OCI-LY3 (cell line): ENCODE measurements at regions not wholly inside any gene's neighbourhood (a gene's known extent, or its start where the extent isn't known, plus 50 kb on each side); places are given as distances from the start of the nearest gene placed in this dataset.

Source experiments
- EZH2phosphoT487 ChIP-seq: fragments of 200-600 bp; shearing (Covaris generic); IDR thresholded peaks from 2 replicates; pipeline ENCODE4 v1.6.1; 2018; ENCODE audit warnings: antibody characterized with exemption, mixed run types, low read depth
- TF ChIP-seq, protein P1 (sequence below): fragments of 200-600, 300-600 bp; sonication (generic); IDR thresholded peaks from 2 replicates; pipeline ENCODE4 v1.5.1; 2014; ENCODE audit warnings: antibody characterized with exemption, low read length, low read depth

DNA sequence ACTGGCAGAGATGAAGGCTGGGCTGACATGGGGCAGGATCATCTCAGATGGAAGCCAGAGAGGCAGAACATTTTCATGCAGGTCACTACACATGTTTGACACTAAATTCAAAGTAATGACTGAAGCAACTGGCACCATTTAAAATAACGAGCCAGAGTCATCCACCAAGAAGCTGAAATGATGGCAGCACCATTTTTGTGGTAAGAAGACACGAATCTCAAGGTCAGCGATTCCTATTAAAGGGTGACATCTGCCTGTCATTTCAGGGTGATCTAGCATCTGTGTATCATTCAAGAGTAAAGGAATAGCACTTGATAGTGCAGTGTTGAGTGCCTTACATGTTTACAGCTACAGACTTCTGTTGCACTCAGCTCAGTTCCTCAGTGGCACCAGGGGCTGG lies 113.4 kb upstream of the C11orf87 start:
- TF ChIP-seq, protein P1, sequence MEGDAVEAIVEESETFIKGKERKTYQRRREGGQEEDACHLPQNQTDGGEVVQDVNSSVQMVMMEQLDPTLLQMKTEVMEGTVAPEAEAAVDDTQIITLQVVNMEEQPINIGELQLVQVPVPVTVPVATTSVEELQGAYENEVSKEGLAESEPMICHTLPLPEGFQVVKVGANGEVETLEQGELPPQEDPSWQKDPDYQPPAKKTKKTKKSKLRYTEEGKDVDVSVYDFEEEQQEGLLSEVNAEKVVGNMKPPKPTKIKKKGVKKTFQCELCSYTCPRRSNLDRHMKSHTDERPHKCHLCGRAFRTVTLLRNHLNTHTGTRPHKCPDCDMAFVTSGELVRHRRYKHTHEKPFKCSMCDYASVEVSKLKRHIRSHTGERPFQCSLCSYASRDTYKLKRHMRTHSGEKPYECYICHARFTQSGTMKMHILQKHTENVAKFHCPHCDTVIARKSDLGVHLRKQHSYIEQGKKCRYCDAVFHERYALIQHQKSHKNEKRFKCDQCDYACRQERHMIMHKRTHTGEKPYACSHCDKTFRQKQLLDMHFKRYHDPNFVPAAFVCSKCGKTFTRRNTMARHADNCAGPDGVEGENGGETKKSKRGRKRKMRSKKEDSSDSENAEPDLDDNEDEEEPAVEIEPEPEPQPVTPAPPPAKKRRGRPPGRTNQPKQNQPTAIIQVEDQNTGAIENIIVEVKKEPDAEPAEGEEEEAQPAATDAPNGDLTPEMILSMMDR = no peak
- TF ChIP-seq EZH2phosphoT487 = no peak
